Bronchial epithelial cell (primary cell): ENCODE measurements at regions not wholly inside any gene's neighbourhood (a gene's known extent, or its start where the extent isn't known, plus 50 kb on each side); places are given as distances from the start of the nearest gene placed in this dataset.

ENCODE experiments used
- DNase-seq: peaks from one replicate; pipeline ENCODE4 v3.0.0-alpha.2; 2010; ENCODE audit warnings: low read depth
- FAIRE-seq: peaks from 2 replicates; lab custom pipeline; 2011; peaks lifted over from hg19 to GRCh38; lab: Jason Lieb, UNC
- H3K27me3 ChIP-seq: 2 replicates; pipeline ENCODE4 v1.5.1; 2011; ENCODE audit warnings: low read length; ENCODE audit not compliant: control insufficient read depth, insufficient read depth
- H3K36me3 ChIP-seq: 2 replicates; pipeline ENCODE4 v1.5.1; 2011; ENCODE audit warnings: low read length; ENCODE audit not compliant: control insufficient read depth, insufficient read depth
- H3K4me3 ChIP-seq: 2 replicates; pipeline ENCODE4 v1.5.1; 2011; ENCODE audit warnings: mild to moderate bottlenecking, low read depth, low read length, control low read depth
- CTCF ChIP-seq: IDR thresholded peaks from 2 replicates; pipeline ENCODE4 v1.5.1; 2011; ENCODE audit warnings: mild to moderate bottlenecking, moderate library complexity, low read length, control low read depth, inconsistent platforms; ENCODE audit not compliant: insufficient read depth, severe bottlenecking

- no peak for TF ChIP-seq CTCF
- Histone ChIP-seq H3K36me3 (no peaks in the 10 kb centered on the region), H3K4me3 (no peak overlapping the region), H3K27me3 (peaks cover 4% of the 10 kb centered on the region)
- DNase-seq (no peak), FAIRE-seq (no peak)
Measured at GRCh38 chr2:238724728-238725127, 123.2 kb upstream of the TWIST2 start.

- FAIRE-seq = no peak
- no peaks in the 10 kb centered on the region for H3K36me3 ChIP-seq
- no peak for TF ChIP-seq CTCF
- peaks cover 4% of the 10 kb centered on the region for H3K27me3 ChIP-seq
- no peak for DNase-seq
- no peak overlapping the region for H3K4me3 ChIP-seq
Measured at GRCh38 chr2:238725298-238725697, 122.6 kb upstream of the TWIST2 start.

GRCh38 chr2:238726670-238727584 is 121.0 kb upstream of the TWIST2 start:
- Histone ChIP-seq H3K27me3 (peaks cover 4% of the 10 kb centered on the region), H3K36me3 (no peaks in the 10 kb centered on the region), H3K4me3 (no peak overlapping the region)
- TF ChIP-seq CTCF = no peak
- FAIRE-seq = no peak
- no peak for DNase-seq

GRCh38 chr2:238727585-238728329 is 120.1 kb upstream of the TWIST2 start:
- DNase-seq = no peak
- H3K27me3 ChIP-seq = peaks cover 4% of the 10 kb centered on the region
- no peak for FAIRE-seq
- no peaks in the 10 kb centered on the region for H3K36me3 ChIP-seq
- no peak overlapping the region for H3K4me3 ChIP-seq
- TF ChIP-seq CTCF = no peak

GRCh38 chr2:238728330-238729260 is 119.3 kb upstream of the TWIST2 start:
- Histone ChIP-seq H3K36me3 (no peaks in the 10 kb centered on the region), H3K4me3 (no peak overlapping the region), H3K27me3 (peaks cover 4% of the 10 kb centered on the region)
- FAIRE-seq (no peak), DNase-seq (peak; percentile 15)
- TF ChIP-seq CTCF = no peak
